ENCODE measurements at regions not wholly inside any gene's neighbourhood (a gene's known extent, or its start where the extent isn't known, plus 50 kb on each side); places are given as distances from the start of the nearest gene placed in this dataset.

DNA sequence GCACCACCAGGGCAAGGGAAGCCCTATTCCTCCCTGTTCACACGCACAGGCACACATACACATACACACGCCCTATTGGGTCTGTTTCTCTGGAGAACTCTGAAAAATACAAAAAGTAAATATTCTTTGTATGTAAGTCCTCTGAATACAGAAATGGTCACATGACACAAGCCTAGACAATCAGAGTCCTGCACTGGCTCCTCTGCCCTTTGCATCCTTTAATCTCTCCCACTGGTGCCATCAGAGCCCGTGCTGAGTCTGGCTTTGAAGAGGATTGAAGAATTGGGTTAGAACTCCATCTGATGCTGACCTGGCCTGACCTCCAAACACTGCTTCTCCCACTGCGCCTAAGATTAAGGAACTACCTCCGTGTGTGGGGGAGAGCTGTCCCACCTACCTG is 273.2 kb upstream of the TBX3 start:
- no peak overlapping the region for H3K4me3 Mint-ChIP-seq
- H3K9me3 Mint-ChIP-seq, result no peaks in the 10 kb centered on the region
- ATAC-seq (no peak), DNase-seq (no peak)
- H3K4me1 Mint-ChIP-seq, result no peaks in the 10 kb centered on the region
- no peaks in the 10 kb centered on the region for H3K27me3 Mint-ChIP-seq
- no peaks in the 10 kb centered on the region for H3K36me3 Mint-ChIP-seq (ENCODE audit: low read depth)
- H3K27ac Mint-ChIP-seq, result no peak overlapping the region

DNA sequence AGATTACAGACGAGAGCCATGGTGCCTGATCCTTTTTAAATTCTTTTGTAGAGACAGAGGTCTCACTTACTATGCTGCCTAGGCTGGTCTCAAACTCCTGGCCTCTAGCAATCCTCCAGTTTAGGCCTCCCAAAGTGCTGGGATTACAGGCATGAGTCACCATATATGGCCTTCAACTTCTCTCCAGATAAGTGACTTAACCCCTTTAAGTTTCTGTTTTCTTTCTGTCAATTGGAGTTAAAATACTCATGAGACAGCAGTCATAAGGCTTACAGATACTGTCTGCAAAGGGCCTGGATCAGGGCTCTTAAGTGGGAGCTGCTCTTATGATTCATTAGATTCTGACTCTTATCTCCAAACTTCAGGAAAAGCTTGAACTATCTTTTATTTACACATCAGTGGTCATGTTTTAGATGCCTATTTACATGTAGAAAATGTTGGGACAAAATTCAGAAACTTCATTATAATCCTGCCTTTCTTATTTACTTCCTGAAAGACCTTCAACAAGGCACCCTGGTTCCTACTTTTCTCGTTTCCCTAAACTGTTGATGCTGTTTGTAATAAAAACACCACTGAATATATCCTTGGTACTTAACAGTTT is 271.5 kb upstream of the TBX3 start:
- Mint-ChIP-seq H3K36me3 (ENCODE audit: low read depth) (no peaks in the 10 kb centered on the region), H3K9me3 (no peaks in the 10 kb centered on the region), H3K27ac (no peak overlapping the region), H3K4me3 (no peak overlapping the region), H3K27me3 (no peaks in the 10 kb centered on the region), H3K4me1 (no peaks in the 10 kb centered on the region)
- ATAC-seq, result no peak
- DNase-seq, result no peak

DNA sequence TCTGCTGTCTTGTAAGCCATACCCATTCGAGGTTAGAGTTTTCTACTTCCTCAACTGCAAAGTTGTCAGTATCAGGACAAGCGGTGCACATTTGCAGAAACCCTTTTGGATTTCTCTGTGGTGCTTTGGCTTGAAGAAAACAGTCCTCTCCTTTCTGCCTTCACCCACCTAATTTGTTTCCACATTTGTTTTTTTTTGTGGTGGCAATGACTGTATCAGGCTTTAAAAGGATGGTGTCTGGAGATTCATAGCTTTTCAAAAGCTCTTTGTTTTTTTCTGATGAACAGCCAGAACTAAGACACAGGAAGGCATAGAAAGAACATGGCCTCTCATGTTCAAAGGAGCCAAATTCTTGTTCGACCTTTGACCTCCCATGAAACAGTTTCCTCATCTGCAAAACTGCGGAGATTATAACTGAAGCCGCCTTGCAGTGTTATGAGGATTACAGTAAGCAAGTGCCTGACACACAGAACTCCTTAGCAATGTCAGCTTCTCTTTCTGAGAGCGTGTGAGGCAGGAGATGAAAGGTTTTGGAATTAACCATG is 270.6 kb upstream of the TBX3 start:
- H3K36me3 Mint-ChIP-seq (ENCODE audit: low read depth), result no peaks in the 10 kb centered on the region
- no peaks in the 10 kb centered on the region for H3K27me3 Mint-ChIP-seq
- H3K4me3 Mint-ChIP-seq, result no peak overlapping the region
- H3K4me1 Mint-ChIP-seq, result no peaks in the 10 kb centered on the region
- no peak overlapping the region for H3K27ac Mint-ChIP-seq
- ATAC-seq (no peak), DNase-seq (no peak)
- H3K9me3 Mint-ChIP-seq, result no peaks in the 10 kb centered on the region

DNA sequence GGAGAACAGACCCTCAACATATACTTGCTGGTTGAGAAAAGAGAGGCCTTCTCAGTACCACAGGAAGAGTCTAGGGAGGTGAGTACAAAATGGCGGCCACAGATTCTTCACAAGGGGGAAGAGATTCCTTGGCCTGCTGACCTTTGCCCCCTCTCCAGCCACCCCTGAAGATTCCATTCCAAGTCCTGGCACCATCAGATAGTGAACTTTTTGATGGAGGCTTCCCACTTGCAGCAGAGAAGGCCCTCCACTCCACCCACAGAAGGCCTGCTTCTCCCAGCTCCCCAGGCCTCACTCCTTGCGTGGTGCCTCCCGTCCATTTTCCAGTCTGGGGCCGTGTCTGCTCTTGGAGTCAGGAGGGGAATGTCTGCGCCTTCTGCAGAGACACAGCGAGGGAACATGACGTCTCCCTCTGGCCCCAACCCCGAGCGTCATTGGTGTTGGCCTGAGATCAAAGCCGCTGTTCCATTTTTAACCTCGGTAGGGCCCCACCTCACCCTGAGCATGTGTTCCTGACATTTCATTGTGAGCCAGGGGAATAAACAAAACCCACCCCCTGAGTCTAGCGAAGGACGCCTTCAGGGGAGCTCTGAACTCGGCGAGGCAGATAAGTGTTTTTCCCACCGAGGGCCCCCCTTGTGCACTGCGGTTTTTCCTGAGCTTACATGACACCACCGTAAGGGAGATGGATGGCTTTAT is 268.7 kb upstream of the TBX3 start:
- no peak overlapping the region for H3K27ac Mint-ChIP-seq
- H3K4me3 Mint-ChIP-seq, result no peak overlapping the region
- DNase-seq (no peak), ATAC-seq (no peak)
- H3K9me3 Mint-ChIP-seq, result no peaks in the 10 kb centered on the region
- no peaks in the 10 kb centered on the region for H3K36me3 Mint-ChIP-seq (ENCODE audit: low read depth)
- no peaks in the 10 kb centered on the region for H3K4me1 Mint-ChIP-seq
- H3K27me3 Mint-ChIP-seq, result no peaks in the 10 kb centered on the region

DNA sequence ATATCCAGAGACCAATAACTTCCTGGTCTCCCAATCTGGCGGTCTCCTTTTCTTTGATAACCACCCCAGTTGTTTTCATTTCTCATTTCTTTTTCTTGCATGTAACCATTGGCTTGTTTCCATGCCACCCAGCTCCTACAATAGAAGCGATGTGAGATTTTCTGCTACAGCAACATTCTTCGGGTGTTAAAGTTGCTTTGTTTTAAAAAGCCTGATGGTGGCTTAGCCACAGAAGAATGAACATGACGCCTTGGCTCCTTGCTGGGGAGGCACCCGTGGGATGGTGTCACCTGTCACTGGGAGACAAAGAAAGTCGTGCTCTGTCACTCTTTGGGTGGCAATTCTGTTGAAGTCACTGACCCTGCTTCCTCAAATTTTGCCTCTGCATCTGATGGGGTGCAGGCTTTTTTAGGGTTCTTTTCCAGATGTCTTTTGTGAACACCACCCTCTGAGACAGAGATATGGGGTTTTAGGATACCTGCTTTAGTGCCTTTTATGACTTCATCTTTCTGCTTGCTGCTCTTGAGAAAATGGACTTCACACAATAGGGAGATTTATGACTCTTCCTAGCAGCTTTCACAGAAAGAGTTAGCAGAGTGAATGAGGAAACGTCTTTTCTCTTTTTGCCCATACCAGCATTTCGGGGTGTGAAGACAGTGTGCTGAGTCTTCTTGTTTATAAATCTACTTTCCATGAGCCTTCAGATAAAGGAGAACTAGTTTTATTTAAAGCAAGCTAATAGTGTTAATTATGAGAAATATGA is 265.3 kb upstream of the TBX3 start:
- ATAC-seq (no peak), DNase-seq (no peak)
- no peak overlapping the region for H3K27ac Mint-ChIP-seq
- H3K4me1 Mint-ChIP-seq, result no peaks in the 10 kb centered on the region
- H3K4me3 Mint-ChIP-seq, result no peak overlapping the region
- no peaks in the 10 kb centered on the region for H3K27me3 Mint-ChIP-seq
- no peaks in the 10 kb centered on the region for H3K36me3 Mint-ChIP-seq (ENCODE audit: low read depth)
- H3K9me3 Mint-ChIP-seq, result no peaks in the 10 kb centered on the region

DNA sequence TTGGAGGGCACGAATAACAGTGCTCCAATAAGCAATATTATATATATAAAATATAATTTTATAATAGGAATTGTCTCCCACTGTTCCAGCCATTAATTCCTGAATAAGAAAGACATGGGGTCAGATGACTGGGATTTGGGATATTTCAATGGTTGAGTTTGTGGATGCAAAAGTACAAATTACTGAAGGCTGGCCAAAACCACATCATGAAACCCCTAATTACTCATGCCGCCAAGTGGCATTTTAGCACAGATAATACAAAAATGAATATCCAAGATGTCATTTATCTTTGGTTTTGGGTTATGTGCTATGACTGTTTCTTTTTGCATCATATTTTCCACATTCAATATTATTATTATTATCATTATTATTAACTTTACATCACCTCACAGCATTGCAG is 261.4 kb upstream of the TBX3 start:
- H3K4me1 Mint-ChIP-seq, result no peaks in the 10 kb centered on the region
- H3K27me3 Mint-ChIP-seq, result no peaks in the 10 kb centered on the region
- H3K4me3 Mint-ChIP-seq, result no peak overlapping the region
- H3K9me3 Mint-ChIP-seq, result no peaks in the 10 kb centered on the region
- no peak for ATAC-seq
- H3K27ac Mint-ChIP-seq, result no peak overlapping the region
- no peak for DNase-seq
- no peaks in the 10 kb centered on the region for H3K36me3 Mint-ChIP-seq (ENCODE audit: low read depth)

DNA sequence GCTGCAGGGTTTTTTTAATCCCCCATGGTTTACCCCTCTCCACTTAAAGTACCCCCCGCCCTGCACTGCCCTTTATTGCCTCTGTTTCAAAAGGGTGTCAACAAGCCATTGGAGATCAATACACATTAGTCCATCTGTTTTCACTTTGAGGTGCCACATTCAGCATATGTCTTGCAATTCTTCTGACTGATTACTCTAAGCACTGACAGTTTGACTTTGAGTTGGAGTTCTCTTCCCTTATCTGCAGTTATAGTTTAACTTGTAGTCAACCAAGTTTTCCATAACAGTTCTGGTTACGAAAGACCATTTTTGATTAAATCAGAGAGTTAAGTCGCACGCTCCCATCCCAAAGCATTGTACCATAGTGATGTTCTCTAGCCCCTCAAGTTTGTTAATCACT is 260.8 kb upstream of the TBX3 start:
- no peaks in the 10 kb centered on the region for H3K36me3 Mint-ChIP-seq (ENCODE audit: low read depth)

DNA sequence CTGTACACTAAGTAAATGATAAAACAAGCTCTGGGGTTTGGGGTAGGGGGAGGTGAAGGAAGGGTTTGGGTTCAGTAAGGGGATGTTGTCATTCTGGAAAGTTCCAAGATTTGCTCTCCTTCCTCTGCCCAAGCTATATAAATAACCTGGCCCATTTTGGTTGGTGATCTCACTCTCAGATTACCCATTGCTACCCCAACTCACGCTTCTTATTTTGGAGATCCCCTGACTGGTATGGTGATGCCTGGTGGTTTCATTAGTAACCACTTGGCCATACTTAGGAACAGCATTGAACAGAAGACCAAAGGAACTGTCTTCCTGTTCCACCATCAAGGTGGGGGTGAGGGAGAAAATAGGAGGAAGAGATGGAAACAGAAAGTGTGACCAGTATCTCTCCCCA is 259.6 kb upstream of the TBX3 start:
- H3K36me3 Mint-ChIP-seq (ENCODE audit: low read depth), result no peaks in the 10 kb centered on the region
- no peak for DNase-seq
- H3K4me3 Mint-ChIP-seq, result no peak overlapping the region
- no peaks in the 10 kb centered on the region for H3K9me3 Mint-ChIP-seq
- no peaks in the 10 kb centered on the region for H3K4me1 Mint-ChIP-seq
- H3K27ac Mint-ChIP-seq, result no peak overlapping the region
- no peaks in the 10 kb centered on the region for H3K27me3 Mint-ChIP-seq
- no peak for ATAC-seq

More for the DNA sequence above, 260.8 kb upstream of the TBX3 start:
- Mint-ChIP-seq H3K4me1 (no peaks in the 10 kb centered on the region), H3K9me3 (no peaks in the 10 kb centered on the region), H3K27me3 (no peaks in the 10 kb centered on the region), H3K27ac (no peak overlapping the region), H3K4me3 (no peak overlapping the region)
- DNase-seq (no peak), ATAC-seq (no peak)

DNA sequence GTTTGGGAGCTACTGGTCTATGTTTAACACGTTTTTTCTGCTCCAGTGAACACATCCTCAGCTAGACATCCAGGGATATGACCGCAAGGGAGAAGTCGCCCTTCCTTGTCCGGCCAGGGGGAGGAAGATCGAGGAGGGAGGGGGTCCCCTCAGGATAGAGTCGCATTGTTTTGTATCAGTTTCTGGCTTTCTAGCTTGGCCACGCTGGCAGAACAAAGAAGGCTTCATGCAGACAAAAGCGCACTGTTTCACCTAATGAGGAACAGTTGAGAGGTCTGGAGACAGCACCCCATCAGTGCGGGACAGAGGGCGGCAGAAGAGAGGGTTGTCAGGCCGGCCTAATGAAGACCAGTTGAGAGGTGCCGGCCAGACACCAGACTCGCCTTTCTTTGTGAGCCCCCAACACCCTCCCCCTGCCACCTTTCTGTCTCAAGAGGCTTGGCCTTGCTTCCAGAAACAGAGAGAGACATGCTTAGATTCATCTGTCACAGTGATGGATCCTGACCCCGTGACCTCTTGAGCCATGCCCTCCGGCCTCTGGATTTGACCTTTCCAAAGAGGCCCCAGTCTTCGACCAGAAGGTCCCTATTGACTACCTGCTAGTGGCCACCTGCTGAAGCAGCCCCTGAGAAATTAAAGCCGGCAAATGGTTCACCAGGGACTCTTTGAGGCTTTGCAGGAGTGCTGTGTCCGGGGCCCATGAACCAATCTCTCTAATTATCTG is 254.7 kb upstream of the TBX3 start:
- no peak overlapping the region for H3K27ac Mint-ChIP-seq
- DNase-seq (no peak), ATAC-seq (no peak)
- H3K4me1 Mint-ChIP-seq, result no peaks in the 10 kb centered on the region
- no peaks in the 10 kb centered on the region for H3K27me3 Mint-ChIP-seq
- no peaks in the 10 kb centered on the region for H3K9me3 Mint-ChIP-seq
- no peaks in the 10 kb centered on the region for H3K36me3 Mint-ChIP-seq (ENCODE audit: low read depth)
- no peak overlapping the region for H3K4me3 Mint-ChIP-seq

DNA sequence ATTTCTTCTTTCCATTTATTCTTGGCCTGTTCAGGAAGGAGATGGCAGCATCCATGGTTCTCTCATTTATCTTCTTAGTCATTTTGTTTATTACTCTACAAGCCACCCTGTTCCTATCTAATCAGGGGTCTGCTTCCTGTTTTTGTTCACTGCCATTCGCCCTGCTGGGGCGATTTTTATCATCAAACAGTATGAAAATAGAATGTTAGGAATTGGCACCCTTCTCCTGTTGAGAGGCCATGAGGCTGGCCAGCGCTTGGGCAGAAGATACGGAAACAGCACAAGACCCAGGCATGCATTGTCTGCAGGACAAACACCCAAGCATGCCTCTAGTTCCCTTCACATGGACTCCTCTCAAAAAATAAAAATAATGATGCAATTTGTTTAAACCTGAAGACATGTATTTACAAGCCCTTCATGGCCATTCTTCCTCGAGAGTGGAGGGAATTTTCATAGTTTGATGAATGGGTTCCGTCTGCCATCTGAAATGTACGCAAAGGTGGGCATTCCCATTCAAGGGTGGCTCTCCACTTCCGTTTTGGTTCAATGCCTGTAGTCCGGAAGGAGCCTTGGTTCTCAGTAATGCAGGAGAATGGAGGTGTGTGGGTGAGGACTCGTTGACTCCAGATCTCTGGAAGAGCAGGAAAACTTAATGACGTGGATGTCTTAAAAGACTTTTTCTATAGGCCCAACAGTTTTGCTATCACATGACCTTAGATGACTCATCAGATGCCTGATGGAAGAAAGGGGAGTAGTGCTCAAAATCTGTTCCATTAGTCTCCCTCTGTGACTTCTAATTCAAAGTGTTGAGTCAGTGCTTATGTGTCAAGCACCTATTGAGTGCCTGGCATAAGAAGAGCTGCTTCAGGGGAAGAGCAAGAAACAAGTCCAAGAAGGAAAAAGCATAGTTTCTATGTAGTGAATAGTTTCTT is 252.4 kb upstream of the TBX3 start:
- no peaks in the 10 kb centered on the region for H3K36me3 Mint-ChIP-seq (ENCODE audit: low read depth)
- H3K4me1 Mint-ChIP-seq, result no peaks in the 10 kb centered on the region
- H3K27me3 Mint-ChIP-seq, result no peaks in the 10 kb centered on the region
- no peak overlapping the region for H3K4me3 Mint-ChIP-seq
- no peak overlapping the region for H3K27ac Mint-ChIP-seq
- no peak for DNase-seq
- peaks cover 5% of the 10 kb centered on the region for H3K9me3 Mint-ChIP-seq
- no peak for ATAC-seq

DNA sequence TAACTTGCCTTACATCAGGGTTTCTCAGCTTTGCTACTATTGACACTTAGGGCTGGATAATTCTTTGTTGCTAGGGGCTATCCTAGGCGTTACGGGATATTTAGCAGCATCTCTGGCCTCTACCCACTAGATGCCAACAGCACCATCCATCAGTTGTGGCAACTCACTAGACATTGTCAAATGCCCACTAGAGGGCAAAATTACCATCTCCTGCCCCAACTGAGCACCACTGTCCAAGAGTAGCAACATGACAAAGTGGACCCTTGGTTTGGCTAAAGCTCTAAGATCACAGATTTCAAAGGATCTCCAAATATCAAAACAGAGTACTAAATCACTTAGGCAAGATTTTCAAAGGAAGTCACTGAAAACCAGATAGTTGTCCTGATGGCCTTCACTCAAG is 251.7 kb upstream of the TBX3 start:
- Mint-ChIP-seq H3K9me3 (peaks cover 12% of the 10 kb centered on the region), H3K27me3 (no peaks in the 10 kb centered on the region), H3K27ac (no peak overlapping the region), H3K36me3 (ENCODE audit: low read depth) (no peaks in the 10 kb centered on the region), H3K4me1 (no peaks in the 10 kb centered on the region), H3K4me3 (no peak overlapping the region)
- DNase-seq, result no peak
- ATAC-seq, result no peak

DNA sequence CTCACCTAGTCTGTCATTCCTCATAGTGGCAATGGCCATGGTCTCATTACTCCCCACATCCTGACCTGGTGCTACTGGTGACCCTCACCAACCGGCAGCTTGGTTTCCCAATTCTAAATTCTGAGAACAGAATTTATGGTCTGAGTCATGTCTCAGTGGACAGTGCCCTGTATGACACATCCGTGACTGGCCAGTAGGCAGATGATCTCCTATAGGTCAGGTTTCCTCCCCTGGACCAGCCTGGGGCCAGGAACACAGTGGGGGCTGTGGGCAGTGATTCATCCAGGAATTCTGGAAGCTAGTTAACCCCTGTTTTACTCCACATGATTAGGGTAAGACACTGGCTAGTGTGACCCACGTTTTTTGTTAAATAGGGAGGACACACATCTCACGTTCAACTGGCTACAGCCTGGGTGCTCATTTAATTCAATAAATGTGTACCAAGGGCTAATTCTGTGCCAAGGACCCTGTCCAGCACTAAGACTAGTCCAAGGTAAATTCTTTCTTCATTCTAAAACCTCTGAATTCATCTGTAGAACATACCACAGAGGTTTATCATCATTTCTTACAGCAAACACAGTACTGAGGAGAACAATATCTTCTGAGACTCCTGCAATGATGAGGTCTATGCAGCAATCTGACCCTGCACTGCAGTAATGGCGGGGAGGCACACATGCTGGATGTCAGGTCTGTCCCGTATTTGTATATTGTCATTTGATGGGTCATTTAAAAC is 249.6 kb upstream of the TBX3 start:
- ATAC-seq, result no peak
- H3K36me3 Mint-ChIP-seq (ENCODE audit: low read depth), result no peaks in the 10 kb centered on the region

DNA sequence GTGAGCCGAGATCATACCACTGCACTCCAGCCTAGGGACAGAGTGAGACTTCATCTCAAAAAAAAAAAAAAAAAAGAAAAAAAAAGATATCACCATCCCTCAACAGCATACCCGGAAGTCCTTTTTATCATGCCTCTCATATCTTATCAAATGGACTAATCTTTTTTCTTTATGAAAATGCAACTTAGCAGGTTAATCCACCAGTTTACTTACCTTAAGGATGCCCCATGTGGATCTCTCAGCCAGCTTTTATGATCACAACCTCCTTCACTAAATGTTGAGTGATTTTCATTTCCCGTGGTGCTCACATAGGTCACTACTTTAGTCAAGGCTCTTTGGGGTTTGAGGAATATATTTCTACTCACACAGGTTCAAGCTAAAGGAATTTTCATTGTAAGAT is 248.8 kb upstream of the TBX3 start:
- no peak for DNase-seq
- Mint-ChIP-seq H3K4me3 (no peak overlapping the region), H3K9me3 (peaks cover 14% of the 10 kb centered on the region), H3K27me3 (no peaks in the 10 kb centered on the region), H3K36me3 (ENCODE audit: low read depth) (no peaks in the 10 kb centered on the region), H3K4me1 (no peaks in the 10 kb centered on the region), H3K27ac (no peak overlapping the region)
- no peak for ATAC-seq

More for the DNA sequence above, 249.6 kb upstream of the TBX3 start:
- no peaks in the 10 kb centered on the region for H3K4me1 Mint-ChIP-seq
- H3K4me3 Mint-ChIP-seq, result no peak overlapping the region
- H3K9me3 Mint-ChIP-seq, result peaks cover 14% of the 10 kb centered on the region
- no peak for DNase-seq
- no peaks in the 10 kb centered on the region for H3K27me3 Mint-ChIP-seq
- no peak overlapping the region for H3K27ac Mint-ChIP-seq

Data from activated naive CD8-positive, alpha-beta T cell treated with anti-CD3 and anti-CD28 coated beads, Interleukin-2, amount 50 U/mL, for 24 hours (primary cell).